GM18505 (cell line): ENCODE measurements at regions not wholly inside any gene's neighbourhood (a gene's known extent, or its start where the extent isn't known, plus 50 kb on each side); places are given as distances from the start of the nearest gene placed in this dataset.

Experiments used
- ATAC-seq: cut with Tn5 transposase; IDR thresholded peaks from one replicate; pipeline ENCODE4 v1.9.1; 2021; ENCODE audit not compliant: unreplicated experiment
- POLR2A ChIP-seq: IDR thresholded peaks from 4 replicates; pipeline ENCODE4 v1.6.1; 2011; ENCODE audit warnings: borderline replicate concordance; ENCODE audit not compliant: insufficient read depth, insufficient read length; ENCODE audit errors: extremely low read depth

DNA sequence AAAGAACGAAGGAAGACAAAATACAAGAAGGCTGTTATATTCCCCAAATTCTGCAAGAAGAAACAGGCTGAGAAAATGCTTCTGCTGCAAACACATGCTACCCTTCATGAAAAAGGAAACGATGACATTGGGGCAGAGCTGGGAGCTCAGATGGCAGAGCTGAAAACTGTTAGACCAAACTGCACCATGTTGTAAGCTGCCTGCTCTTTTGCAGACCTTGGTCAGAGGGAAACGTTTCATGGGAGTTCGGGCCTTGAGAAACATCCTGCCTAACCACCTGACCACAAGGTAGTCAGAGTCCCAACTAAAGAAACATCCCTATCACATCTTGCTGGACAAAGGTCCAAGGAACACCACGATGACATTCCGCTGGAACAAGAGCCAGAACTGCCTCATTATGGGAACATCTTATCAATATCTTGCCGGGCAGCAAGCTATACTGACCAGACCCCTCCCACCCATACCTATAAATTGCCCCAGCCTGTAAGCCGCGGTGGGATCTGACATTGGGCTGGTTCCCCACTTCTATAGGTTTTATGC is 110.7 kb upstream of the CTSC start:
- ATAC-seq: no peak
- no peak for TF ChIP-seq POLR2A

DNA sequence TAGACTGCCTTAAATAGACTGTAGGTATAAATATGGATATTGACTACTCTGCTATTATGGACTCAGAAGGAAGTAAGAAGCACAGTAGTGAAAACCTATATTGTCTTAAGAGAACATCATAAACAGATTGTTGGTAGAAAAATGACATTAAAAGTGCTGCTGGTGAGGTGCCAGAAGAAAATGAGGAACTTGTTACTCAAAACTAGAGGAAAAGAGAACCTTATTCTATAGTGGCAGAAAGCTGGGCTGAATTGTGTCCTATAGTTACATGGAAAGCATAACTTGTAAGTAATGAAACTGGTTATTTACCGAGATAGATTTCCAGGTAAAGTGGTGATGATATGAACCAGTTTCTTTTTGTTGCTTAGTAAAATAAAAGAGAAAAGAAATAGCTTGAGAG is 109.7 kb upstream of the CTSC start:
- TF ChIP-seq POLR2A: no peak
- ATAC-seq: no peak

DNA sequence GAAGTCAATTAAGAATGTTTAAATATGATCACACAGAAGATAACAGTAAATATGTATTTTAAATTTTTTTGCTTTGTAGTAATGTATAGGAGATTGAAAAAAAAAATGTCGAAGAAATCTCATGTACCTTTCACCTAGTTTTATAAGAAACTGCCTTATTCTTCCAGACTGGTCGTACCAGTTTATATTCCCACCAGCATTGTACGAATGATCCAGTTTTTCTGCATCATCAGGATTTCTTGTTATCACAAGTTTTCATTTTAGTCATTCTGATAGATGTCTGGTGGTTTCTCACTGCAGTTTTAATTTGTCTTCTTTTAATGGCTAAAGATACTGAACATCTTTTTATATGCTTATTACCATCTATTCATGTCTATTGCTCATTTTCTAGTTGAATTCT is 101.8 kb upstream of the CTSC start:
- ATAC-seq: no peak
- no peak for TF ChIP-seq POLR2A

DNA sequence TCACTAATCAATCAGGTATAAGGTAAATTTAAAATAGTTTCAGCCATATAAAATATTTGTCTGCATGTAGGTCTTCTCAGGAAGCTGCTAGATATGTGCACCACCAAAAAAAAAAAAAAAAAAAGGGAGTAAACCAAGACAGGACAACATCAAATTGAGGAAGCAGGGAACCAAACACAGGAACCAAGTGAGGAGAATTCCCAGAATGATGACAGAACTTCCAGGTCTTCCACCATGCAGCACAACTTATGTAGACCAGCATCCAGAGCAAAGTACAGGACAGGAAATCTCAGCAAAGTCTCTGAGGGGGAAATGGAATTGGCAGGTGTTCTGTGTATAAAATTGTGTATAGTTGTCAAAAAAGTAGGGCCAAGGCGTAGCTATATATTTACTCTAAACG is 101.2 kb upstream of the CTSC start:
- no peak for ATAC-seq
- no peak for TF ChIP-seq POLR2A

DNA sequence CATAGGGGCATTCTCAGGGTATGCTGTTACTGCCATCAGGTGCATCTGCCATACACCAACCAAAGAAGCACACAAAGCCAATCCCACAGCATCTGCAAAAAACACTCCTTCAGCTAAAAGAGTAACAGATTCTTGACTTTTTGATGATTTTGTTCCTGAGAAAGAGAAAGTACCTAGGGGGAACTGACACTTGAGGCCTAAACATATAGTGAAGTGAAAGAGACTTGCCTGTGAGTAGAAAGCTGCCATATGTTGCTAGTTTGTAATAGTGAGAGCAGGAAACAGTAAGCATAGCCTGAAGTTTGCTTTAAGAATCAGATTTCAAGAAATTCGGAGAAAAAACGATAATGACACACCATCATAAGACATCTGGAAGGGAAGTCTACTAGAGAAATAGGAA is 97.9 kb upstream of the CTSC start:
- TF ChIP-seq POLR2A: no peak
- peak; percentile 96 for ATAC-seq

DNA sequence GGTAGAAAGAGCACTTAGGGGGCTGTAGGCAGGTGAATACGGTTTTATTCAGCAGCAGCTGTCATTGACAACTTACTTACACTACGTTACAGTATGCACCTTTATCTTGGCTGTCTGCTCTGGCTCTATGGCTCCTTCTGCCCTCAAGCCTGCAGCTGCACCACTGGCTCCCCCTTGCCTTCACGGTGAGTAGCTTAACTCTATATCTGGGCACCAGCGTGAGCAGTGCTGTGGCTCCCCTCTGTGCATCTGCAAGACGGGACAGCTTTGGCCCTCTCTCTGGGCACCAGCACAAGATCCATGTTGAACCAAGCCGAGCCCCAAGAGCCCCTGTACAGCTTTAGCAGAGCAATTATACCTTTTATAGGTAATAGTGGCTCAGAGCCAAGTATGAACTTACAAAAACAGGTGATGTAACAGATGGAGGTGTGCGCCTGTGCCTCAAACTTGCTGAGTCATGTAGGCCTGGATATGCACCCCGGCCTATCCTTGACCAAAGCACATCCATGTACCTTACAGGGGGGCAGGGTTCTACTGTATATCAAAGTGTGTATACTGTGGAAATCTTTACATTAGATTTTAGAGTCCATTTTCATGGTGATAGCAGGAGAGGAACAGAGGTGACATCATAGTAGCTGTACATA is 96.9 kb upstream of the CTSC start:
- ATAC-seq: no peak
- no peak for TF ChIP-seq POLR2A

DNA sequence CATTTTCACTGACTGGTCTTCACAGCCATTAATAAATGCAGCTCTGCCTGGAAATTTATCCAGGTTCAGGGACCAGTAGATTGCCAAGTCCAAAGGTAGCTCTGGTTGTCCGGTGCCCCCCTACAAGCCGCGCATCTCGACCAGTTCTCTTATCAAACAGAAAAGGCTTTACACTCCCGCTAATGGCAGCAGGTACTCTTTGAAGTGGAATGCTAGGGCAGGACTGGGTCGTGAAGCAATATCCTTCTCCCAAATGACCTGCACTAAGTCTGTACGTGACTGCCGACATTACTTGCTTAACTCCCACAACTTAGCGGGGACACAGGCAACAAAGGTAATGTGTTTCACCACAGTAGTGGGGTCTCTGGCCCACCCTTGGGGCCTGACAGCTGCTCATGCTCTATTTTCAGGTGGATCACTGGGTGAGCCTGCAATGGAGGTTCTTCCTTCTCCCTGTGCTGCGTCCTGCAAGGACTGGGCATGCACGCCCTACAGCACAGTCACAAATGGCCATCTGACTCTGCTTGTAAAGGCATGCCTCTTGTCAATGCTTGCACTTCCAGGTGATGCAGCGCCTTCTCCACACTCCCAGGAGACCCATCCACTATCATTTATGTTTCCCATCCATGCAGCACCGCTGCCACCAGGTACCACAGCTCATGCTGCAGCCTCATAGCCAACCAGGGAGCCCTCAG is 96.1 kb upstream of the CTSC start:
- TF ChIP-seq POLR2A: no peak
- ATAC-seq: no peak

DNA sequence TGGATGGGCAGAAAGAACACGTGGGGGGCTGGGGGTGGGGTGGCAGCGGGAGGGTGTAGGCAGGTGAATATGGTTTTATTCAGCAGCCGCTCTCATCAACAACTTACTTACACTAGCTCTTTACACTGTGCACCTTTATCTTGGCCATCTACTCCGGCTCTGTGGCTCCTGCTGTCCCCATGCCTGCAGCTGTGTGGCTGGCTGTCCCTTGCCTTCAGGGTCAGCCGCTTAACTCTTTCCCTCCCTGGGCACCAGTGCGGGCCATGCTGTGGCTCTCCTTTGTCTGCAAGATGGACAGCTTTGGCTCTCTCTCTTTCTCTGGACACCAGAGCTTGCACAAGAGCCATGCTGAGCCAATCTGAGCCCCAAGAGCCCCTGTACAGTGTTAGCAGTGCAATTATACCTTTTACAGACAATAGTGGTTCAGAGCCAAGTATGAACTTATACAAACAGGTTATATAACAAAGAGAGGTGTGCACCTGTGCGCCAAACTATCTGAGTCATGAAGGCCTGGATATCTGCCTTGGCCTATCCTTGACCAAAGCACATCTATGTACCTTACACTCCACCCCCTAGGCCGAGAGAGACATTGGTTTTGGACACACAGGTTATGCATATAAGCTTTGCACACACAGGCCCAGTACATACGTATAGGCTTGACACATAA is 94.3 kb upstream of the CTSC start:
- no peak for ATAC-seq
- TF ChIP-seq POLR2A: no peak

DNA sequence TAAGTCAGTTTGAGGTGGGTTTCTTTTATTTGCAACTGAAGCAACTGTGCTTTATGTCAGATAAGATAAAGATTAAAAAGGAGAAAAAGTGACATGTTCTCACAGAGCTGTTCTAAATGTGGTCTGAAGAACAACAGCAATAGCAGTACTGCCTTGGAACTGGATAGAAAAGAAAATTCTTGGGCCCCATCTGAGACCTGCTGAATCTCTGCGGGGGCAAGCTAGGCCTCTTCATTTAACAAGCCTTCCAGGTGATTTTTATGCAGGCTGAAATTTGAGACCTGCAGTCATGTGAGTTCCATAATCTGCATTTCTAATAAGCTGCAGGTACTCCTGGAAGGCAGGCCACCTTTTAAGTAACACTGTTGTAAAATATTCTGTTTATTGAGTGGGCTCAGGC is 91.4 kb upstream of the CTSC start:
- no peak for TF ChIP-seq POLR2A
- no peak for ATAC-seq

DNA sequence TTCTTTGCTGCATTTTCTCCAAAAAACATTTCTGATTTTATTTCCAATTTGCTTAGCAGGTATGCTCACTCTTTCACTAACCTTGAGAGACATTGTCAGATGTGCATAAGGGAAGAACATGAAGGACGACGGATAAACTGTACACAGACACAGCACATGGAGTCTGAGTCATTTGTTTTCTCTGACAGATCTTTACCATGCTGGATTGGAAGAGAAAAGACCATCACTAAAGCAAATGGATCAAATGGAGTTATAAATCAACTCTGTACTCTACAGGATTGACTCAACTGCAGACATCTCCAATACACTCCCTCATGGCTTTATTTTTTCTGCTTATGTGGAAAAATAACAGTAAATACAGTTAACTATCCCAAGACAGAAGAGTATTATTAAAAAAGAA is 90.2 kb upstream of the CTSC start:
- TF ChIP-seq POLR2A: no peak
- ATAC-seq: no peak

DNA sequence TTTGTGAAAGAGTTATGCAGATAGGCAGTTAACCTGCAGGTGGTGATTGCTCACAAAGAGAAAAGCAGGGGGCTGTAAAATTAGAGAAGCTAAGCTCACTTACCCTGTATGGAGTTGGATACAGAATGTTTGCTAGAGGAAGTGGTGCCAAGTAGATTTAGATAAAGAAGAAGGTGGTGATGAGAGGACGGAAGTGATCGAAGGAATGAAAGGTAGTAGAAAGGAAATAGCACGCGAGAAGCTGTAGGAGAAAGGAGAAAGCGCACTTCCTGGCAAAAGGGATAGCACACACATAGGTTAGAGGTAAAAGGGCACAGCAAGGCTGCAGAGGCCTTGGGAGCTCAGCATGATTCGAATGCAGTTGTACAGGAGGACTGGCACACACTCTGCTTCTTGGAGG is 87.3 kb upstream of the CTSC start:
- ATAC-seq: no peak
- TF ChIP-seq POLR2A: no peak

DNA sequence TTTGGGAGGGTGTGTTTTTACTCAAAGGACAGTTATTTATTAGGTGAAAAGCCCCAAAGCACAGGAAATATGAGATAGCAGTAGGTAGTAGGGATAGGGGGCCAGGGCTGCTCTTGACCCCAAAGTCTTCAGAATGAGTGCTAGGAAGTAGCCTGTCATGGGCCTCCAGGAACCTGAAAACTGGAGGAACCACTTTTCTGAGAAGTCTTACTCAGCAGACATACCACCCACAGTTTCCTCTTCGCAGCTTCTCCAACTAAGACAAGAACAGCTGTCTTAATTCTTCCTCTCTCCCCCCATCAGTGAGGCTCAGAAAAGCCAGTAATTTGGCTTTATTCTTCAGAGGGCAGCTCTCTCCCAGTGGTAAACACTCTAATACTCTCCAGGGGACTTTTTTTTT is 84.0 kb upstream of the CTSC start:
- TF ChIP-seq POLR2A: no peak
- no peak for ATAC-seq

DNA sequence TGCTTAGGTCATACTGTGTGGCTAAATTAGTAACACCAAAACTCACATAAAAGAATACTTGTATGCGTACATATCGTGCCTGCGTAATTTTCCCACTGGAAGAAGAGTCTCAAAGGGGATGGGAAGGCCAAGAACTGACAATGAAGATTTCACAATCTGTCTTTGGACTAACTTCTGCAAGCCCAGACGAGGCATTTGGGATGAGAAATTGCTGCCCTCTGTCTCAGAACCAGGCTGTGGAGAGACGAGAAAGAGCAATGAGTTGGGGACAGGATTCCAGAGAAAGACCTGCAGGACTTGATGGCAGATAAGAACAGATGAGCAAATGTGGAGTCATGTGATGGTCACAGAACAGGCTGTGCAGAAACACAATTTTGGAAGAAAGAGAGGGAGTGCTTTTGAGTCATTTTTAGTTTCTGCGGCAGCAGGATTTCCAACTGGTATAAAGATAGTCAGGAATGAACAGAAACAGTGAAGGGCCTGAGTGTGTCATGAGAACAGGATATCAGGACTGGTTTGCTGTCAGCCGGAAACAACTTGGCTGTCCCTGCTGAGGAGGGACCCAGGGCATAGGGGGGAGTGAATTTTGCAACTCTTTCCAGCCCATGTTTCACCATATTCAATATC is 82.7 kb upstream of the CTSC start:
- no peak for ATAC-seq
- no peak for TF ChIP-seq POLR2A
